DOHH2 (cell line): ENCODE measurements at regions not wholly inside any gene's neighbourhood (a gene's known extent, or its start where the extent isn't known, plus 50 kb on each side); places are given as distances from the start of the nearest gene placed in this dataset.
A peak's percentile ranks its signal among the peaks of the same experiment; 100 is the strongest.

Experiments used
- H3F3A ChIP-seq: fragments of 200-600 bp; sonication (generic), shearing (Covaris generic); 2 replicates; pipeline ENCODE4 v1.6.0; 2016; ENCODE audit warnings: antibody characterized with exemption, mild to moderate bottlenecking; ENCODE audit not compliant: control insufficient read depth, insufficient read depth
- H3K27ac ChIP-seq: fragments of 200-600 bp; sonication (generic); 2 replicates; pipeline ENCODE4 v1.5.1; 2014; ENCODE audit warnings: low read depth, mild to moderate bottlenecking, low read length, moderate library complexity
- H3K27me3 ChIP-seq: fragments of 200-600 bp; sonication (generic); 2 replicates; pipeline ENCODE4 v1.6.1; 2014; ENCODE audit warnings: mild to moderate bottlenecking, low read length, mixed read lengths; ENCODE audit not compliant: control insufficient read depth
- H3K36me3 ChIP-seq: fragments of 200-600 bp; sonication (generic); 2 replicates; pipeline ENCODE4 v1.6.1; 2014; ENCODE audit warnings: mild to moderate bottlenecking, low read length, moderate library complexity, mixed read lengths; ENCODE audit not compliant: control insufficient read depth
- H3K4me1 ChIP-seq: fragments of 200-600 bp; sonication (generic); 2 replicates; pipeline ENCODE4 v1.6.1; 2014; ENCODE audit warnings: mild to moderate bottlenecking, low read length, mixed read lengths; ENCODE audit not compliant: control insufficient read depth
- H3K4me2 ChIP-seq: fragments of 200-600 bp; sonication (generic); 2 replicates; pipeline ENCODE4 v1.6.0; 2014; ENCODE audit warnings: mild to moderate bottlenecking, low read length, moderate library complexity
- H3K4me3 ChIP-seq: fragments of 200-600 bp; sonication (generic); 2 replicates; pipeline ENCODE4 v1.5.1; 2014; ENCODE audit warnings: mild to moderate bottlenecking, low read length, mixed read lengths
- H3K79me2 ChIP-seq: fragments of 200-600 bp; sonication (generic); 2 replicates; pipeline ENCODE4 v1.6.1; 2014; ENCODE audit warnings: mild to moderate bottlenecking, low read length, mixed read lengths; ENCODE audit not compliant: control insufficient read depth
- H3K9me2 ChIP-seq: fragments of 200-600 bp; sonication (generic); replicated peaks from 2 replicates; pipeline ENCODE4 v1.6.1; 2014; ENCODE audit warnings: mild to moderate bottlenecking, low read length, mixed read lengths; ENCODE audit not compliant: control insufficient read depth
- H3K9me3 ChIP-seq: fragments of 200-600 bp; sonication (generic); 2 replicates; pipeline ENCODE4 v1.6.1; 2014; ENCODE audit warnings: antibody characterized with exemption, low read length, mixed read lengths; ENCODE audit not compliant: control insufficient read depth, insufficient read depth
- H4K20me1 ChIP-seq: fragments of 200-600 bp; sonication (generic); 2 replicates; pipeline ENCODE4 v1.6.0; 2014; ENCODE audit warnings: low read depth, mild to moderate bottlenecking, antibody characterized with exemption, low read length, moderate library complexity; ENCODE audit not compliant: control insufficient read depth, insufficient read depth
- CTCF ChIP-seq: fragments of 200-600 bp; sonication (generic); IDR thresholded peaks from one replicate; pipeline ENCODE4 v1.5.1; 2014; ENCODE audit warnings: antibody characterized with exemption, mild to moderate bottlenecking, low read depth, low read length; ENCODE audit not compliant: poor library complexity, severe bottlenecking
- EZH2phosphoT487 ChIP-seq: fragments of 200-600 bp; sonication (generic); IDR thresholded peaks from 2 replicates; pipeline ENCODE4 v1.6.1; 2017; ENCODE audit warnings: borderline replicate concordance, mild to moderate bottlenecking, antibody characterized with exemption, low read length, moderate library complexity, mixed read lengths

- Histone ChIP-seq H3K27ac (peak overlapping the region; percentile 80), H3K27me3 (no peaks in the 10 kb centered on the region), H3F3A (no peaks in the 10 kb centered on the region), H3K4me1 (peaks cover 36% of the 10 kb centered on the region), H3K9me3 (no peaks in the 10 kb centered on the region), H3K36me3 (no peaks in the 10 kb centered on the region), H3K9me2 (no peaks in the 10 kb centered on the region), H3K4me3 (peak overlapping the region; percentile 25; the same call in 1 of the 2 replicates), H3K4me2 (peak overlapping the region; percentile 41), H3K79me2 (no peaks in the 10 kb centered on the region), H4K20me1 (no peaks in the 10 kb centered on the region)
- no peak for TF ChIP-seq EZH2phosphoT487
- no peak for TF ChIP-seq CTCF
Observed at GRCh38 chr4:30783751-30784150, 63.6 kb downstream of the PCDH7 start.

GRCh38 chr4:30789219-30789671 lies 69.1 kb downstream of the PCDH7 start:
- H4K20me1 ChIP-seq: no peaks in the 10 kb centered on the region
- H3K79me2 ChIP-seq: no peaks in the 10 kb centered on the region
- H3K4me3 ChIP-seq: peak overlapping the region; percentile 31
- H3K27me3 ChIP-seq: no peaks in the 10 kb centered on the region
- TF ChIP-seq CTCF (no peak), EZH2phosphoT487 (no peak)
- H3K36me3 ChIP-seq: no peaks in the 10 kb centered on the region
- H3K9me2 ChIP-seq: no peaks in the 10 kb centered on the region
- H3F3A ChIP-seq: no peaks in the 10 kb centered on the region
- peak overlapping the region; percentile 50 for H3K4me2 ChIP-seq
- H3K27ac ChIP-seq: no peak overlapping the region
- no peaks in the 10 kb centered on the region for H3K9me3 ChIP-seq
- peaks cover 34% of the 10 kb centered on the region for H3K4me1 ChIP-seq

- no peaks in the 10 kb centered on the region for H3K9me3 ChIP-seq
- H4K20me1 ChIP-seq: no peaks in the 10 kb centered on the region
- peak overlapping the region; percentile 50 for H3K4me2 ChIP-seq
- no peaks in the 10 kb centered on the region for H3K79me2 ChIP-seq
- no peak overlapping the region for H3K4me3 ChIP-seq
- H3K4me1 ChIP-seq: peaks cover 25% of the 10 kb centered on the region
- no peaks in the 10 kb centered on the region for H3F3A ChIP-seq
- H3K9me2 ChIP-seq: no peaks in the 10 kb centered on the region
- H3K27ac ChIP-seq: no peak overlapping the region
- no peaks in the 10 kb centered on the region for H3K27me3 ChIP-seq
- no peak for TF ChIP-seq EZH2phosphoT487
- no peaks in the 10 kb centered on the region for H3K36me3 ChIP-seq
Observed at GRCh38 chr4:30790123-30790522, 70.0 kb downstream of the PCDH7 start.

GRCh38 chr4:30790998-30791397 lies 70.8 kb downstream of the PCDH7 start:
- Histone ChIP-seq H3F3A (no peaks in the 10 kb centered on the region), H3K4me1 (peaks cover 25% of the 10 kb centered on the region), H3K79me2 (no peaks in the 10 kb centered on the region), H3K9me3 (no peaks in the 10 kb centered on the region), H3K4me3 (no peak overlapping the region), H3K27ac (no peak overlapping the region), H3K4me2 (no peak overlapping the region), H4K20me1 (no peaks in the 10 kb centered on the region), H3K27me3 (no peaks in the 10 kb centered on the region), H3K9me2 (no peaks in the 10 kb centered on the region), H3K36me3 (no peaks in the 10 kb centered on the region)
- TF ChIP-seq EZH2phosphoT487: no peak
